ENCODE measurements at regions not wholly inside any gene's neighbourhood (a gene's known extent, or its start where the extent isn't known, plus 50 kb on each side); places are given as distances from the start of the nearest gene placed in this dataset.

- no peak for ATAC-seq (ENCODE audit: insufficient read depth, low read depth)
- no peak overlapping the region for H3K27ac ChIP-seq (ENCODE audit: low read length)
- H3K4me2 ChIP-seq (ENCODE audit: insufficient read depth, low read length) = no peak overlapping the region
- no peaks in the 10 kb centered on the region for H3K27me3 ChIP-seq (ENCODE audit: insufficient read depth, low read length, poor library complexity)
- H3K9ac ChIP-seq (ENCODE audit: low read depth, low read length) = no peak overlapping the region
- DNase-seq = no peak
- no peaks in the 10 kb centered on the region for H3K36me3 ChIP-seq (ENCODE audit: insufficient read depth, low read length)
- no peaks in the 10 kb centered on the region for H3K9me3 ChIP-seq (ENCODE audit: insufficient read depth, low read length, severe bottlenecking)
- no peak overlapping the region for H2AFZ ChIP-seq (ENCODE audit: low read depth, low read length)
- no peaks in the 10 kb centered on the region for H4K20me1 ChIP-seq (ENCODE audit: insufficient read depth, low read length)
- no peaks in the 10 kb centered on the region for H3K4me1 ChIP-seq (ENCODE audit: insufficient read depth, low read length)
- H3K4me3 ChIP-seq (ENCODE audit: low read depth in 1 of 2, low read length in 2 of 2) = no peak overlapping the region
- H3K79me2 ChIP-seq (ENCODE audit: insufficient read depth, low read length) = no peaks in the 10 kb centered on the region
- TF ChIP-seq CTCF (IDR thresholded peaks at IDR 0.05; ENCODE audit: borderline replicate concordance, extremely low read depth, low read length, poor library complexity, severe bottlenecking) (no peak), EZH2 (IDR thresholded peaks at IDR 0.05; ENCODE audit: borderline replicate concordance, low read depth, low read length, severe bottlenecking) (no peak)
Observed at GRCh38 chr2:83471655-83472054, 987.4 kb downstream of the SUCLG1 start.

- TF ChIP-seq CTCF (IDR thresholded peaks at IDR 0.05; ENCODE audit: borderline replicate concordance, extremely low read depth, low read length, poor library complexity, severe bottlenecking) (no peak), EZH2 (IDR thresholded peaks at IDR 0.05; ENCODE audit: borderline replicate concordance, low read depth, low read length, severe bottlenecking) (no peak)
- H3K4me1 ChIP-seq (ENCODE audit: insufficient read depth, low read length) = no peaks in the 10 kb centered on the region
- DNase-seq (no peak), ATAC-seq (ENCODE audit: insufficient read depth, low read depth) (no peak)
- H3K27me3 ChIP-seq (ENCODE audit: insufficient read depth, low read length, poor library complexity) = no peaks in the 10 kb centered on the region
- H2AFZ ChIP-seq (ENCODE audit: low read depth, low read length) = no peak overlapping the region
- H3K36me3 ChIP-seq (ENCODE audit: insufficient read depth, low read length) = no peaks in the 10 kb centered on the region
- H3K4me3 ChIP-seq (ENCODE audit: low read depth in 1 of 2, low read length in 2 of 2) = no peak overlapping the region
- H3K9ac ChIP-seq (ENCODE audit: low read depth, low read length) = no peak overlapping the region
- no peaks in the 10 kb centered on the region for H4K20me1 ChIP-seq (ENCODE audit: insufficient read depth, low read length)
- H3K4me2 ChIP-seq (ENCODE audit: insufficient read depth, low read length) = no peak overlapping the region
- H3K79me2 ChIP-seq (ENCODE audit: insufficient read depth, low read length) = no peaks in the 10 kb centered on the region
- H3K9me3 ChIP-seq (ENCODE audit: insufficient read depth, low read length, severe bottlenecking) = no peaks in the 10 kb centered on the region
- no peak overlapping the region for H3K27ac ChIP-seq (ENCODE audit: low read length)
Observed at GRCh38 chr2:83470928-83471327, 988.2 kb downstream of the SUCLG1 start.

GRCh38 chr2:83464444-83464843, 994.6 kb downstream of the SUCLG1 start:
- no peaks in the 10 kb centered on the region for H3K36me3 ChIP-seq (ENCODE audit: insufficient read depth, low read length)
- H3K9me3 ChIP-seq (ENCODE audit: insufficient read depth, low read length, severe bottlenecking) = no peaks in the 10 kb centered on the region
- H3K27me3 ChIP-seq (ENCODE audit: insufficient read depth, low read length, poor library complexity) = no peaks in the 10 kb centered on the region
- no peaks in the 10 kb centered on the region for H4K20me1 ChIP-seq (ENCODE audit: insufficient read depth, low read length)
- no peak overlapping the region for H3K4me2 ChIP-seq (ENCODE audit: insufficient read depth, low read length)
- H3K79me2 ChIP-seq (ENCODE audit: insufficient read depth, low read length) = no peaks in the 10 kb centered on the region
- no peaks in the 10 kb centered on the region for H3K4me1 ChIP-seq (ENCODE audit: insufficient read depth, low read length)
- H3K9ac ChIP-seq (ENCODE audit: low read depth, low read length) = no peak overlapping the region
- H3K27ac ChIP-seq (ENCODE audit: low read length) = no peak overlapping the region
- DNase-seq (no peak), ATAC-seq (ENCODE audit: insufficient read depth, low read depth) (no peak)
- H3K4me3 ChIP-seq (ENCODE audit: low read depth in 1 of 2, low read length in 2 of 2) = no peak overlapping the region
- no peak overlapping the region for H2AFZ ChIP-seq (ENCODE audit: low read depth, low read length)
- TF ChIP-seq EZH2 (IDR thresholded peaks at IDR 0.05; ENCODE audit: borderline replicate concordance, low read depth, low read length, severe bottlenecking) (no peak), CTCF (IDR thresholded peaks at IDR 0.05; ENCODE audit: borderline replicate concordance, extremely low read depth, low read length, poor library complexity, severe bottlenecking) (no peak)

GRCh38 chr2:83462881-83463280, 996.2 kb downstream of the SUCLG1 start:
- DNase-seq (no peak), ATAC-seq (ENCODE audit: insufficient read depth, low read depth) (no peak)
- no peak overlapping the region for H2AFZ ChIP-seq (ENCODE audit: low read depth, low read length)
- H4K20me1 ChIP-seq (ENCODE audit: insufficient read depth, low read length) = no peaks in the 10 kb centered on the region
- H3K27me3 ChIP-seq (ENCODE audit: insufficient read depth, low read length, poor library complexity) = no peaks in the 10 kb centered on the region
- TF ChIP-seq CTCF (IDR thresholded peaks at IDR 0.05; ENCODE audit: borderline replicate concordance, extremely low read depth, low read length, poor library complexity, severe bottlenecking) = no peak
- no peak for TF ChIP-seq EZH2 (IDR thresholded peaks at IDR 0.05; ENCODE audit: borderline replicate concordance, low read depth, low read length, severe bottlenecking)
- H3K4me3 ChIP-seq (ENCODE audit: low read depth in 1 of 2, low read length in 2 of 2) = no peak overlapping the region
- no peak overlapping the region for H3K27ac ChIP-seq (ENCODE audit: low read length)
- H3K79me2 ChIP-seq (ENCODE audit: insufficient read depth, low read length) = no peaks in the 10 kb centered on the region
- H3K4me1 ChIP-seq (ENCODE audit: insufficient read depth, low read length) = no peaks in the 10 kb centered on the region
- no peak overlapping the region for H3K4me2 ChIP-seq (ENCODE audit: insufficient read depth, low read length)
- H3K36me3 ChIP-seq (ENCODE audit: insufficient read depth, low read length) = no peaks in the 10 kb centered on the region
- no peak overlapping the region for H3K9ac ChIP-seq (ENCODE audit: low read depth, low read length)
- no peaks in the 10 kb centered on the region for H3K9me3 ChIP-seq (ENCODE audit: insufficient read depth, low read length, severe bottlenecking)
